Effector CD4-positive, alpha-beta T cell (primary cell): ENCODE measurements at regions not wholly inside any gene's neighbourhood (a gene's known extent, or its start where the extent isn't known, plus 50 kb on each side); places are given as distances from the start of the nearest gene placed in this dataset.

Experiments used
- DNase-seq: peaks from one replicate; pipeline ENCODE4 v3.0.0-alpha.2; 2020

GRCh38 chr2:18503376-18504228 is 56.9 kb downstream of the RDH14 start:
- DNase-seq = no peak

GRCh38 chr2:18502142-18502541 is 58.3 kb downstream of the RDH14 start:
- DNase-seq = no peak

- no peak for DNase-seq
These were observed 58.7 kb downstream of the RDH14 start for GRCh38 chr2:18501729-18502128.

- DNase-seq = no peak
These were observed 59.3 kb downstream of the RDH14 start for GRCh38 chr2:18501156-18501555.

GRCh38 chr2:18500333-18500732 is 60.1 kb downstream of the RDH14 start:
- DNase-seq = no peak

GRCh38 chr2:18498531-18498930 is 61.9 kb downstream of the RDH14 start:
- no peak for DNase-seq

- DNase-seq = no peak
These were observed 63.9 kb downstream of the RDH14 start for GRCh38 chr2:18496516-18496915.

GRCh38 chr2:18495058-18495457 is 65.4 kb downstream of the RDH14 start:
- DNase-seq = no peak

- no peak for DNase-seq
These were observed 67.7 kb downstream of the RDH14 start for GRCh38 chr2:18492721-18493120.

- DNase-seq = no peak
These were observed 68.9 kb downstream of the RDH14 start for GRCh38 chr2:18491577-18491976.

- DNase-seq = no peak
These were observed 69.6 kb downstream of the RDH14 start for GRCh38 chr2:18490901-18491300.

- DNase-seq = no peak
These were observed 73.1 kb downstream of the RDH14 start for GRCh38 chr2:18487106-18487913.

GRCh38 chr2:18484625-18485024 is 75.8 kb downstream of the RDH14 start:
- DNase-seq = no peak

- DNase-seq = no peak
These were observed 76.6 kb downstream of the RDH14 start for GRCh38 chr2:18483896-18484295.

- no peak for DNase-seq
These were observed 77.8 kb downstream of the RDH14 start for GRCh38 chr2:18482666-18483065.

GRCh38 chr2:18479947-18480369 is 80.5 kb downstream of the RDH14 start:
- no peak for DNase-seq

- DNase-seq = no peak
These were observed 83.2 kb downstream of the RDH14 start for GRCh38 chr2:18477293-18477692.

- DNase-seq = no peak
These were observed 84.0 kb downstream of the RDH14 start for GRCh38 chr2:18476484-18476883.

- DNase-seq = no peak
These were observed 84.6 kb downstream of the RDH14 start for GRCh38 chr2:18475884-18476283.

GRCh38 chr2:18474700-18475099 is 85.8 kb downstream of the RDH14 start:
- no peak for DNase-seq

GRCh38 chr2:18473241-18474181 is 86.9 kb downstream of the RDH14 start:
- DNase-seq = no peak

- no peak for DNase-seq
These were observed 92.6 kb downstream of the RDH14 start for GRCh38 chr2:18467749-18468360.
